Fibroblast of lung (primary cell): ENCODE measurements at regions not wholly inside any gene's neighbourhood (a gene's known extent, or its start where the extent isn't known, plus 50 kb on each side); places are given as distances from the start of the nearest gene placed in this dataset.

Experiments
- CTCF ChIP-seq, 2 donors: IDR thresholded peaks in 1 of 2; conservative IDR thresholded peaks in 1 of 2; 1 replicate in 1 of 2; 2 replicates in 1 of 2; pipeline ENCODE4 v1.5.1; 2011 to 2012; ENCODE audit warnings: low read length in 2 of 2, control low read depth in 1 of 2, inconsistent platforms in 1 of 2, low read depth in 1 of 2, mild to moderate bottlenecking in 1 of 2
- EZH2 ChIP-seq: IDR thresholded peaks from 2 replicates; pipeline ENCODE4 v1.5.1; 2012; ENCODE audit warnings: low read length, control low read depth, mild to moderate bottlenecking; ENCODE audit errors: missing control alignments

- TF ChIP-seq CTCF (conservative IDR thresholded peaks at IDR 0.05 in 1 of 2, IDR thresholded peaks at IDR 0.05 in 1 of 2; ENCODE audit: low read depth in 1 of 2, low read length in 2 of 2), result no peak
- TF ChIP-seq EZH2, result no peak
Measured at GRCh38 chr4:13088726-13089658, 395.1 kb downstream of the RAB28 start.
